AG09319 (cell line): ENCODE measurements at regions not wholly inside any gene's neighbourhood (a gene's known extent, or its start where the extent isn't known, plus 50 kb on each side); places are given as distances from the start of the nearest gene placed in this dataset.

Source experiments
- DNase-seq: peaks from one replicate; pipeline ENCODE4 v3.0.0-alpha.2; 2010; ENCODE audit warnings: low read depth; ENCODE audit errors: extremely low read depth
- TF ChIP-seq, protein P1 (sequence below): IDR thresholded peaks from 2 replicates; pipeline ENCODE4 v1.5.1; 2011; ENCODE audit warnings: low read depth, mild to moderate bottlenecking, inconsistent platforms, low read length, moderate library complexity

DNA sequence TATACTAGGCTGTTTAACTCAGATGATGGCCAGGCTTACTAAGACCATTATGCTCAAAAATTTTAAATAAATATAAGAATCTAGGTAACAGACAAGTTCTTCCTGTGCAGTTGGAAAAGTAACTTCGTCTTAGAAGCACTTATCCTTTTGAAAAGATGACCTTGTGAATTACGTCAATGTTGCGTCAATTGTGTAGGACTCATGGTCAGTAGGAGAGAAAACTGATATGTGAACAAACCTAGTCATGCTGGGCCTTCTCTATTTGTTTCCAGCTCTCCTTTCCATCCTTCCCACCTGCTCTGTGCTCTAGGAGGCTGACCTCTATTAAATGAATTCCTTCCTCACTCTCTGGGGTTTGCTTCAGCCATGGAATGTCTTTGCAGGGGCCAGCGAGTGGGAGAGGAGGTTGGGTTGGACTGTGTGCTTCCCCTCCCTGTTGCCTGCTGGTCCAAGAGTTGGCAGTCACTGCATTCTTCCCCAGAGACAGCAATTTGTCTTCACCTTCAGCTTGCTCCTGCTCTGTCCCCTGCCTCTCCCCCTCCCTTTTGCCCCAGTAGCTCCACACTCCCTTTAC lies 128.0 kb upstream of the TNFAIP3 start:
- TF ChIP-seq, protein P1, sequence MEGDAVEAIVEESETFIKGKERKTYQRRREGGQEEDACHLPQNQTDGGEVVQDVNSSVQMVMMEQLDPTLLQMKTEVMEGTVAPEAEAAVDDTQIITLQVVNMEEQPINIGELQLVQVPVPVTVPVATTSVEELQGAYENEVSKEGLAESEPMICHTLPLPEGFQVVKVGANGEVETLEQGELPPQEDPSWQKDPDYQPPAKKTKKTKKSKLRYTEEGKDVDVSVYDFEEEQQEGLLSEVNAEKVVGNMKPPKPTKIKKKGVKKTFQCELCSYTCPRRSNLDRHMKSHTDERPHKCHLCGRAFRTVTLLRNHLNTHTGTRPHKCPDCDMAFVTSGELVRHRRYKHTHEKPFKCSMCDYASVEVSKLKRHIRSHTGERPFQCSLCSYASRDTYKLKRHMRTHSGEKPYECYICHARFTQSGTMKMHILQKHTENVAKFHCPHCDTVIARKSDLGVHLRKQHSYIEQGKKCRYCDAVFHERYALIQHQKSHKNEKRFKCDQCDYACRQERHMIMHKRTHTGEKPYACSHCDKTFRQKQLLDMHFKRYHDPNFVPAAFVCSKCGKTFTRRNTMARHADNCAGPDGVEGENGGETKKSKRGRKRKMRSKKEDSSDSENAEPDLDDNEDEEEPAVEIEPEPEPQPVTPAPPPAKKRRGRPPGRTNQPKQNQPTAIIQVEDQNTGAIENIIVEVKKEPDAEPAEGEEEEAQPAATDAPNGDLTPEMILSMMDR: no peak
- no peak for DNase-seq

DNA sequence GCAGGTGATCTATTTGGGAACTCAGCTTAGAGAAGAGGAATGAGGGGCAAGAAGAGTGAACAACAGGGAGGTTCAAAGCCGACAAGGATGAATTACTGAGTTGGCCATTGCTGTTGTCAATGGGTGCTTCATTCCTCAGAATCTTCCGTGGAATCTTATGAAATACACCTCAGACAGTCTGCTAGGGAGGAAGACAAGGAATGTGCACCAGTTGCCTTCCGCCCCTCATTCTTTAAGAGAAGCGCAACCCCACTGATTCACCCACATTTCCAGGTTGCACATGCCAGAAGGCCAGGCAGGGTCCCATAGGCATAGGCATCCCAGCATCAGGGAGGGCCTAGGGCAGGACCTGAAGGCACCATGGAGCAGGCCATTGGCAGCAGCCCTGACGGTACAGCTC lies 127.5 kb upstream of the TNFAIP3 start:
- TF ChIP-seq, protein P1: no peak
- no peak for DNase-seq

DNA sequence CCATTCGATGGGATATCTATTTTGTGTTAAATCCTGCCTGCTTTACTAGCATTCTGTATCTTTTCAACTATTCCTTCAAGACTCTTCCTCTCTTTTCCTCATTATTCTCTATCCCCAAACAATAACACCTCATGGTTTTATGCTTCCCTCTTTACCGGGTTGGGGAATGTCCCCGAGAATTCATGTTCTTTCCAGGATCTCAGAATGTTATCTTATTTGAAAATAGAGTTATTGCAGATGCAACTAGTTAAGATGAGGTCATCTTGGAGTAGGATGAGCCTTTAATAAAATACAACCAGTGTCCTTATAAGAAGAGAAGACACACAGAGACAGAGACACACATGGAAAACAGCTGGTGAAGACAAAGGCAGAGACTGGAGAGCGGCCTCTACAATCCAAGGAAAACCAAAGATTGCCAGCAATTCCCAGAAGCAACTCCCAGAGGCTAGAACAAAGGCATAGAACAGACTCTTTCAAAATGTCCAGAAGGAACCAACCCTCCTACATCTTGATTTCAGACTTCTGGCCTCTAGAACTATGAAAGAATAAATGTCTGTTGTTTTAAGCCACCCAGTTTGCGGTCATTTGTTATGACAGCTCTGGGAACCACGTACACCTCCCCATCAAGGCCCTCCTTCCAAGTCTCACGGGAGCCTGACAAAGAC lies 126.8 kb upstream of the TNFAIP3 start:
- TF ChIP-seq, protein P1: no peak
- DNase-seq: no peak

DNA sequence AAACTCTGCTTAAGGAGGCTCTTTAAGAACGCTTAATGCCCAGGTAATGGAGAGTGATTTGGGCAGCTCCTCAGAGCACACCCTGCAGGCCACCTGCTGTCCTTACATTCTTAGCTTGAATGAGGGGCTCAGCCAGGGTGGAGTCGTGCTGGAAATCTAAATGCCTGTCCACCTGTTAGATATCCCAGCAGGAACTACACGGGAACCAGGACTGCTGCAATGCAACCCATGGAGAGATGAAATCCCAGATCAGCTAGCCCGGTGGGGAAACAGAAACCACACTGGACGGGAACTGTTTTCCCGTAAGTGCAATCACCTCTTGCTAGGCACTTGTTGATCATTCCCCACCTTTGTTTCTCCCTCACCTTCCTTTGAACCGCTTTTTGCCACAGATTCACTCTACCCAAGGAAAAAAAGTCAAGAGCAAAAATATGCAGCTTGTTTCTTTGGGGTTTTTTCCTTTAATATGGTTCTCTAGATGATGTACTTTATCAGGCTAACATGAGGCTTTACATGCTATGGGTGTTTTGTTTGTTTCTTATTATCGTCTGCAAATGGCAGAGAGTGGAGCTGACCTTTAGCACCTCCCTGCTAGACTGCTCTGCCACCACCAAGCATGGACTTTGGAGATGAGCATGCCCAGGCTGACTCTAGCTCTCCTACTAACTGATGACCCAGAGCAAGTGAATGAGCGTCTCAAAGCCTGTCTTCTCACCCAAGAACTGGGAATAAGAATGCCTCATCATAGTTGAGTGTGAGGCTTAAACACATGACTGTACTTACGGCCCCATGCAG lies 125.9 kb upstream of the TNFAIP3 start:
- TF ChIP-seq, protein P1: no peak
- DNase-seq: no peak

DNA sequence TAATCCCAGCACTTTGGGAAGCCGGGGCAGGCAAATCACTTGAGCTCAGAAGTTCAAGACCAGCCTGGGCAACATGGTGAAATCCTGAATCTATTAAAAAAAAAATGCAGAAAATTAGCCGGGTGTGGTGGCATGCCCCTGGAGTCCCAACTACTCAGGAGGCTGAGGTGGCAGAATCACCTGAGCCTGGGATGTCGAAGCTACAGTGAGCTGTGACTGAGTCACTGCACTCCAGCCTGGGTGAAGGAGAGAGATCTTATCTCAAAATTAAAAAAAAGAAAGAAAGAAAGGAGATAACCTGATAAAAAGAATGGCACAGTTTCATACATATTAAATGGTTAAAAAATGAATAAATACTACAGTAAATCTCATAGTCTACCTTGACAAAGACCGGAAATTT lies 123.6 kb upstream of the TNFAIP3 start:
- no peak for DNase-seq
- TF ChIP-seq, protein P1: no peak

DNA sequence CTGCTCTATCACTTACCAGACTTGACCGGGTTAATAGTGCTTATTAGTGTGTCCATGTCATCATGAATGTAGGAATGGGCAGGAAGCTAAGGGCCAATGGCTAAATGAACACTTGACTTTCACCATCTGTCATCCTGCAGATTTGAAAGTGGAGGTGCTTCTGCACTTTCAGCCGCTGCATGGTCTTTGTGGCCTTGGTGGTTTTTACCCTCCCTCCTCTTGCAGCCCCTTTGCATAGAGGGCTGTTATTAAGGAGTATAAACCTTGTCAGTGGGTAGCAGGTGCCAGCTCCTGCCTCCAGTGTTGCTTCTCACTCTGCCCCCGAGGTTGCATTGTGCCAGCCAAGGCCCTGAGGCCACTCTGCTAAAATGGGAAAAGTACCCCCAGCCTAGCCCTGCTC lies 122.2 kb upstream of the TNFAIP3 start:
- TF ChIP-seq, protein P1: no peak
- DNase-seq: no peak

DNA sequence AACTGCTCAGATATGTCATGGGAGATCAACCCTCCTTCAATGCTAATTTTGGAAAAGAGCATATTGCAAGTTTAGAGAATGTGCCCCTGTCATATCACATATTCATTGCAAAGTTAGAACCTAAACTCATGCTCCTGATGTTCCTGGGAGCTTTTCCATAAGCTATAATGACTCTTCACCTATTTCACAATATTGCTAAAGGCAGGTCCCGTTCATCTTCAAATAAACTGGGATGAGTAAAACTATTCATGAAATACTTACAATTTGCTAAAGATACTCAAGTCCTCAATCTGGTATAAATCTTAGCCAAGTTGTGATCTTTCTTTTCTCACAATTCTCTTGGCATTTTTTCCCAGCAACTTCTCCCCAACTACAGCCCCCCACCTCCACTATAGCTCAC lies 121.7 kb upstream of the TNFAIP3 start:
- TF ChIP-seq, protein P1: no peak
- DNase-seq: no peak
